ENCODE measurements at regions not wholly inside any gene's neighbourhood (a gene's known extent, or its start where the extent isn't known, plus 50 kb on each side); places are given as distances from the start of the nearest gene placed in this dataset.
"Not testable (repeated sequence)": the region's sequence is repeated elsewhere in the genome, so short reads cannot be mapped to it uniquely, and the experiment has no call there.

DNA sequence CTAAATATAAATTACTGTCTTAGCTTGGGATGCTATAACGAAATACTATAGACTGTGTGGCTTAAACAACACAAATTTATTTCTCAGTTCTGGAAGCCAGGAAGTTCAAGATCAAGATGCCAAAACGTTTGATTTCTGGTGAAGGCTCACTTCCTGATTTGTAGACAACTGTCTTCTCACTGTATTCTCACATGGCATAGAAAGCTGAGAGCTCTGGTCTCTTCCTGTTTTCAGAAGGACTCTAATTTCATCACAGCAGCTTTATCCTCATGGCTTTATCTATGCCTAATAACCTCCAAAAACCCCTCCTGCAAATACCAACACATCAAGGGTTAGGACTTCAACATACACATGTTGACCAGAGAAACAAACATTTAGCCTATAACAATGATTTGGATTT, 1795.5 kb downstream of the MRPL39 start:
- DNase-seq = no peak

DNA sequence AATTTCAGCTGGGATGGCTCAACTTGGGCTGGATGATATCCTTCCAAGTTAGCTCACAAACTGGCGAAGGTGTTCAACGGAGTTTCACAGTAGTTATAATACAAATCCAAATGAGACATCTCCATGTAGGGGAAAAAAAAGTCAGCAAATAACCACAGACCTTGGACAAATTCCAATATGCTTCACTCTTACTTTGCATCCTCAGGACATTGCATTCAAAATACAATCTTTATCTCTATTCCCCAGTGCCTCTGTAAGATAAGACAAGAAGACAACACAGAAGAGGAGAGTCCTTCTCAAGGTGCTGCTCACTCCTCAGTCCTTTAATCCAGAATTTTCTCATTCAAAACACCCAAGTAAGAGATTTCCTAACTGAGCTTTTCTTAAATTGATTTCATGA, 1797.7 kb downstream of the MRPL39 start:
- no peak for DNase-seq

DNA sequence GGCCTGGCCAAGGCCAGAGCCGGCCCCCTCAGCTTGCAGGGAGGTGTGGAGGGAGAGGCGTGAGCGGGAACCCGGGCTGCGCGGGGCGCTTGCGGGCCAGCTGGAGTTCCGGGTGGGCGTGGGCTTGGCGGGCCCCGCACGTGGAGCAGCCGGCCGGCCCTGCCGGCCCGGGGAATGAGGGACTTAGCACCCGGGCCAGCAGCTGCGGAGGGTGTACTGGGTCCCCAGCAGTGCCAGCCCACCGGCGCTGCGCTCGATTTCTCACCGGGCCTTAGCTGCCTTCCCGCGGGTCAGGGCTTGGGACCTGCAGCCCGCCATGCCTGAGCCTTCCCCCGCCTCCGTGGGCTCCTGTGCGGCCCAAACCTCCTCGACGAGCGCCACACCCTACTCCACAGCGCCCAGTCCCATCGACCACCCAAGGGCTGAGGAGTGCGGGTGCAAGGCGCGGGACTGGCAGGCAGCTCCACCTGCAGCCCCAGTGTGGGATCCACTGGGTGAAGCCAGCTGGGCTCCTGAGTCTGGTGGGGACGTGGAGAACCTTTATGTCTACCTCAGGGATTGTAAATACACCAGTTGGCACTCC, 1800.2 kb downstream of the MRPL39 start:
- DNase-seq = not testable (repeated sequence)

DNA sequence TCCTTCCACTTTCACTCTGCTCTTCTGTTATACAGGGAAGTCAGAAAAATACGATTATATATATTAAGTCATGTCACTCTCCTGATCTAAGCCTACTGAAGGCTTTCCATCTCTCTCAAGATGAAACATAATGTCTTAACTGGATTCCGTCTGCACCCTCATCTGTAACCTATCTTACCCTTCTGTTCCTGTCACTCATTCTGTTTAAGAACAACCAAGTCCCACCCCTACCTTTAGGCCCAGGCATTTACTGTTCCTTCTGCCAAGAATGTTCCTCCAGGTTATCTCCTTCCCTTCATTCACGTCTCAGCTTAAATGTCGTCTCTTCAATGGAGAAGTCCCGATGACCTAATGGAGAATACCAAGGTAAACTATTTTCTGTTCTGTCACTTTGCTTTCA, 1802.4 kb downstream of the MRPL39 start:
- no peak for DNase-seq

DNA sequence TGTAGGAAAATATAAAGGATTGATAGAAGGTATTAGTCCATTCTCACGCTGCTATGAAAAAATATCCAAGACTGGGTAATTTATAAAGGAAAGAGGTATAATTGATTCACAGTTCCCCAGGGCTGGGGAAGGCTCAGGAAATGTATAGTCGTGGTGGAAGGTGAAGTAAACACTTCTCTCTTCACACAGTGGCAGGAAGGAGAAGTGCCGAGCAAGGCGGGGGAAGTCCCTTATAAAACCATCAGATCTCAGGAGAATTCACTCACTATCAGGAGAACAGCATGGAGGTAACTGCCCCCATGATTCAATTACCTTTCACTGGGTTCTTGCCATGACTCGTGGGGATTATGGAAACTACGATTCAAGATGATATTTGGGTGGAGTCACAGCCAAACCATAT, 1806.0 kb downstream of the MRPL39 start:
- DNase-seq = no peak

DNA sequence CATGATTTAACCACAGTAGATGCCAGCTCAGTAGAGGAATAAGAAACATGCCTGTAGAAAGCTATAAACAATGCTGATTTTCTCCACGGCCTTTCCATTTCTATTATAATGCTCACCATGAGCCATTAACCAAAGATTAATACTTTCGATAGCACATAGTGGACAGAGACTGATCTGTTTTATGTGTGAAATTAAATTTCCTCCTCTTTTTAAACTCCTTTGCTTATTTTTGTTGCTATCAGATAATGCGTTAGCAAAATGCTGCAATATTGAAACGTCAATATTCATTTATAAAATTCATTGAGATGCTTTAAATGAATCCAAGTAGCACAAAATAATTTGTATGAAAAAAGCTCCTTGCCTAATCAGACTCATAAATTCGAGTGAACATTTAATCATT, 1807.9 kb downstream of the MRPL39 start:
- DNase-seq = no peak

DNA sequence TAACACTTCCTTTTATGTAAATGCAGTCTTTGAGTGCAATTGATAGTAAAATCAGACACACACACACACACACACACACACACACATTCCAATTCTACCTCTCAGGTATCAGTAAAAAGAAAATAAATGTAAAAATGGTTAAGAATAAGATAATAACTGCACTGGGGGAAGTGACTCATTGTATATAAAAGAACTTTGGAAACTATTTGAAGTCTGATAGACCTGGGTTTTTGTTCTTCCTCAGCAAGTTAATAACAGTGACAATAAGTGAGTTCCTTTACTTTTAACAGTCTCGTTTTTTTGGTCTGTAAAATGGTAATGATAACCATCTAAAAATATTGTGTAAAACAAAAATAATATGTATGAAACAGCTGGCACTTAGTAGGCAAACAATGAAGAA, 1815.0 kb downstream of the MRPL39 start:
- no peak for DNase-seq

DNA sequence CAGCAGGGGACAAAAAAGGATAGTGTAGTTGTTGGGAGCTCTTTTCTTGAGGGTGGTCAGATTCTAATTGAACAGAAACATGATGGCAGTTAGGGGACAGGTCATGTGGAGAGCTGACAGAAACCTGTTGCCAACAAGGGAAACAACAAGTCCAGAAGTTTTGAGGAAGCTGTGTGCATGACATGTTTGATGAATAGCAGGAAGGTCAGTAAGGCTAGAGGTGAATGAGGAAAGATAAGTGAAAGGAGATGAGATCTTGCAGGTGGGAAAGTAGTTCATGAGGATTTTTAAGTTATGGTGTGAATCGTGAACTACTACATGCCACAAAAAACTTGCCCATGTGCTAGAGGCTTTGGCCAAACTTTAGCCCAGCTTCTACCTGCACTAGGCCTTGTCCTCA, 1817.4 kb downstream of the MRPL39 start:
- no peak for DNase-seq

DNA sequence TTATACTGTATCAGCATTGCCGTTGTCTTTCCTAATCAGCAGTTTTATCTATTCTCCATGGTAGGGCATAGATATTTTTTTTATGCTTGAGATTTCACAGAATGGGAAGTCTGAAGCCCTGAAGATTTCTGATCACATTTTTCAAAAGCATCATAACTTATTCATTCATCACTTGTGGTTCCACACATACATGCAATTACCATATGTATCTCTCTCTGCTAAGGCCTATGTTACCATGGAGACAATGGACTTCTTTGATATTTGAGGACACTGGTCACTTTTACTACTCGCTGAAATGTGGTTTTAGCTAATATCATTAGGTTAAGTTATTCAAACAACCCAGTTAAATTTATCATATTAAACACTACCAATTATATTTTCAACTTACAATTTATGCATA, 1827.0 kb downstream of the MRPL39 start:
- no peak for DNase-seq

DNA sequence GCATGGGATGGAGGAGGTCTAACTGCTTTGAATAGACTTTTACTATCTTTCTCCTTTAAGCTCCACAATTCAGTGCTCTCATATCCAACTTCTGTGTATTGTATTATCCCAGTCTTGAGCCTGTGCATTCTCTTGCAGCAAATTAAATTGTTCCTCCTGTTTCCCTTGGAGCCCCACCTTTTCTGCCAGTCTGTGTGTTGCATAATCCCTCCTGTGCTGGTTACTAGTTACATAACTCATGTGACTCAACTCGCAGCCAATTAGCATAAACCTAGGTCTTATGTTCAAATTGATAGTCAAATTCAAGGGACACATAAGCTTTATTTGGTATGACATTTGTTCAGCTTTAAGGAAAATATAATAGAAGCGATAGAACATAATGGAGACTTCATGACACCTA, 1863.5 kb downstream of the MRPL39 start:
- no peak for DNase-seq

DNA sequence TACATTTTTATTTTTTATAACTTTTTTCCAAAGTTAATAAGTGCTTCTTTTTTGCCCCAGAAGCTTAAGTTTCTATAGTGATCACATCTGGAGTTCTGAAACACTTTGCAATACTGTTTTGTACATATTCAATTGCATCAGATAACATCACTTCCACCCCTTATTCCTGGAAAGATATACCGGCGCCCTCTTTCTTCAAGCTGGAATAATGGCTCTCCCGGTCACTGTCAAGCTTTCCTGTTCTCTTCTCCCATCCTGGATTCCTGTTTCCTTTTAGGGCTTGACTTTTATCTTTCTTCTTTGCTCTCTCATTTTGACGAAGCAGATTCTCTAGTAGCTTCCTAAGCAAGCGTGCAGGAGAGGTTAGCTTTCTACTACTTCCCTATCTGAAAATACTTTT, 1866.8 kb downstream of the MRPL39 start:
- no peak for DNase-seq

DNA sequence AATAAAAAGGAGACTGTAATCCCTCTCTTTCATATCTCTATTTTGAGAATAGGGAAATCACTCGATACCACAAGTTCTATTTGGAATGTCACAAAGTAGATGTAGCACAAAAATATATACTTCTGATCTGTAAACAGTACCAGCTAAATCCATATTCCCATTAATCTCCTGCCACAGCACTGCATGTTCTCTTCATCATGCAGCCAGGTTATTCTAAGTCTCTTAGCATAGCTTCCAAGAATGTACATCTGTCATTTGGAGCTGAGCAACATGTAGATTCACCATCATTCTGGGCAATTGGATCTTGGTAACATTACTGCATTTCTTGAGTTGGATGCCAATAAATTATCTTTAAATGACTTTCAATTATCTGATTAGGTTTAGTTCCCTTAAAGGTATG, 1874.5 kb downstream of the MRPL39 start:
- DNase-seq = no peak

DNA sequence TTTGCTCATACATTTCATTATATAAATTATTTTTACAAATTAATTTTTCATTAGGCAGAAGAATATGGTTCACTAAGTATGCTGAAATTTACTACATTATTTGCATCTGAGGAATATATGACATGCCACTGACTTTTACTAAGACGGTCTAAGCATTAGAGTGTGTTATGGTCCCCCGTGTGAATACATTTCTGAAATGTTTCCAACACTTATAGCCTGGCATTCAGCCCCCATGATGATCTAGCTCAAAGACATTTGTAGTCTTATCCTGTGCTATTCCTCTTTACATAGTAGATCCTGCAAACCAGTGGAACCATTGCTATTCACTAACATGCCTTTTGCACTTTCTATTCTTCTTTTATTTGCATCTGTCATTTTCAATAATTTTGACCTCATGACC, 1878.0 kb downstream of the MRPL39 start:
- no peak for DNase-seq

DNA sequence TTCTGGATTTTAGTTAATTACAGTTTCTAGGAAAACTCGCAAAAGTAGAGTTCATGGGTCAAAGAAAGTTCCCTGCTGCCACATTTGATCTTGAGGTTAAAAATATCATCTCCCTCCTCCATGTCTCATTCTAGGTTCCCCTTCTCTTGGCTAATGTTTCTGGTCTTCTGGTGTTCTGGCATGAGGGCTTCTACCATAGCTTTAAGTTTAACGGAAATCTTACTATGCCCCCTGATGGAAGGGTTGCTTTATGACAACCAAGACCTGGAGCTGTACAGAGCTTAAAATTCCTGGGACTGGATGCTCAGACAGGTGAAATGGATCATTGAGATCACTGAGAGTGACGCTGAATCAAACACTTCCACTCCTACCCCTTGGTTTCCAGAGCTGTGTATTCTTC, 1881.7 kb downstream of the MRPL39 start:
- no peak for DNase-seq

DNA sequence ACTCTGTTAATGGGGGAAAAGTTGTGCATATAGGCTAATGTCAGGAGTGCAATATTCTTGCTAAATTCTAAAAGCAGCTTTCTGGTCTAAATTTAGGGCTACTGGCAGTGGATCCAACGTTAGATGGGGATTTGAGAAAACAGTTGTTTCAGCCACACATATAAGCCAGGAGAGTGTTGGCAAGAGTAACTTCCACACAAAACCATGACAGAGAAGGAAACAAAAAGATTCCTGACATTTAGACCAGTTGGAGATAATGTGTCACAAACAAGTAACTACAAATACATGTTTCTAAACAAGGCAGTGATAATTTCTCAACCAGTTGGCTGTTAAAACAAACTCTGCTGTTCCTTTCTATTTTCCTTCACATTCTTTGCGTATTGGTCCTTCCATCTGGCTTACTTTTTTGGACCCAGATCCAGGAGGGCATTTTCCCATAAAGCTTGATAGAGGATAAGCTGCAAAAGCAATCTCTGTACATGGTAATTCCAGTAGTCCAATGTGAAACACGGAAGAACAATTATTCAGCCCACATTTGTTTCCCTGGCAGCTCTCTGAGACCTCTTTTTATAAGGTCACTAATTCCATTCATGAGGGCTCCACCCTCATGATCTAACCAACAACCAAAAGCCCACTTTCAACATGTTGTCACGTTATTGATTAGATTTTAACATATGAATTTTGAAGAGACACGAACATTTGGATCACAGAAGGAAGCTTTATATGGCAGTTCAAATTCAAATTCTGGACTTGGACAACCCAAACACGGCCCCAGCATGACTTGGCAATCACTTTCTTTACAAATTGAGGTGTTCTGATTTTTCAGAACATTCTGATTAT, 1888.6 kb downstream of the MRPL39 start:
- DNase-seq = no peak

DNA sequence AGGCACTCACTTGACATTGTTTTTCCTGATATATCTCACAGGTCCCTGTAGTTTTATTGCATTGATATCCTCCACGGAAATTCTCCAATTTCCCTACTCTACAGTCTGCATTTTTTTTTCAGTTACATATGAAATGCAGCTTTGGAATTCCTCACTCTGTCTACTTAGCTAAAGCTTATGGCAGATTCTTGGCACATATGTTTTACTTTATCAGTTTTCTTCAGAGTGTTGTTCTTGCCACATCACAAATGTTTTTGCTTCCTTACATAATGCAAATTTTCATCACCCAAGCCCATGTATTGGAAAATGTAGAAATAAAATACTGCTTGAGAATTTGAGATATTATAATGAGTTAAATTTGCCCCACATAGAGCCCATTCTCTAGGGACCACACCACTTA, 1895.1 kb downstream of the MRPL39 start:
- DNase-seq = no peak

DNA sequence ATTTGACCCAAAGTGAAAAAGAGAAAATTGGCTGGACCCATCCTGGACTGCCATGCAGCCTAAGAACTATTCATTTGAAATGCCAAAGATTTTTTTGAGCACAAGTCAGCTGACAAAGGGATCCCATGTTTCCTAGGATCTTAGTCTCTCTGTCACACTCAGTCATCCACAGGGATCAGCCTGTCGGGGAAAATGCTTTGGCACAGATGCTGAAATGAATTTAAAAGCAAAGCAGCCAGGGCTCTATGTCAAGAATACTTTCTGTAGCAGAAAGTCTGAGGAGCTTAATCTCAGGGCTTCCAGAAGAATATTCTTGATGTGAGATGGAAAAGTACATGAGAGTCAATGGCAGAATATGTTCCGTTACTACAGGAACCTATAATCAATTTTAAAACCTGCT, 1900.8 kb downstream of the MRPL39 start:
- no peak for DNase-seq

DNA sequence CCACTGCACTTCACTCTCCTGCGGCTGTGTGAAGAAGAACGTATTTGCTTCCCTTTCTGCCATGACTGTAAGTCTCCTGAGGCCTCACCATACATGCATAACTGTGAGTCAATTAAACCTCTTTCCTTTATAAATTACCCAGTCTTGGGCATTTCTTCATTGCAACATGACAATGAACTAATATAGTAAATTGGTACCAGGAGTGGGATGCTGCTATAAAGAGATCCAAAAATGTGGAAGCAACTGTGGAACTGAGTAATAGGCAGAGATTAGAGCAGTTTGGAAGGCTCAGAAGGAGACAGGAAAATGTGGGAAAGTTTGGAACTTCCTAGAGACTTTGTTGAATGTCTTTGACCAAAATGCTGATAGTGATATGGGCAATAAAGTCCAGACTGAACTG, 1907.9 kb downstream of the MRPL39 start:
- DNase-seq = no peak

DNA sequence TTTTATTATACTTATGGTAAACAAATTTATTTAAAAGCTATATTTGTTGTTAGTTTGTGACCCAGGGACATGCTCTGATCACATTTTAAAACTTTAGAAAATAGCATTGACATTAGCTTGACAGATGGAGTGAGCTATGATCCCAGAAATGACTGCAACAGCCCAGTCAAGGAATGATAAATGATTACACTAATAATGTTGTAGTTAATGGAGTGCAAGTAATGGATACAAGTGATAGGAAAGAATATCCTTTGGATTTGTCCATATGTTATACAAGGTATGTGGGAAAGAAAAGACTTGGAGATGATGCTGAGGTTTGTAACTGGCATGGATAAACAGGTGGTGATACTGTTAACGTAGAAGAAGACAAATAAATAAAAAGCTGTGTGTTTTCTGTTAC, 1908.7 kb downstream of the MRPL39 start:
- no peak for DNase-seq

DNA sequence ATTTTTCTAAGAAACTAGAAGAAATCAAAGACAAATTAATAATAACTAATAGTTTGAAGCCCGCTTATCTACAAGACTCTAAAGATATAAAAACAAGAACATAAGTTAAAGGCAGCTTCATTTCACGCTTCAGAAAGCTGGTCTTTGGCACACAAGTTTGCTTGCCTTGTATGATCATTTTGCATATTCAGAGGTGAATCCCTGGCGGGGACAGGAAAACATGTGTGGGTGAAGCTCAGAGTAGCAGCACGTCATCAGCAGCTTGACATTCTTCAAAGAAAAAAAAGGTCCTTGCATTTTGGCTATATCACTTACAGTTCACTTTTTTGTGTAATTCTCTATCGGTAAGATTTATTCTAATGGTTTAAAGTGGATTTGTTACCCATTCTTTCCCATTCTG, 1911.8 kb downstream of the MRPL39 start:
- no peak for DNase-seq

DNA sequence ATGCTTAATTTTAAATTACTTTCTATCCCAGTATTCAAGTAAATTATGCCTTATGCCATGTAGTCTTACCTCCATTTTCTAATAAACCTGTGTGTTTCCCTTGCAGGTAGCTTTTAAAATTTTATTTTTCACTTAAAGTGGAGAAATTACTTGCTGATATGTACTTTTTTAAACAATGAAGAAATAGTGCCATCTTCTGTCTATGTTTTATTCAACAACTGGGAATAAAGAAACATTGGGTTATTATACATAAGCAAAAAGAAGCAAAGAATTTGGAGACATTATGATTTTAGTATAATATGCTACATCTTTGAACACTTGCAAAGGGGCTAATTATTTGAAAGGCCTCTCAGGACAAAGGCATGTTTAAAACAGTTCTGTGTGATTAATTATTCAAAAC, 1912.9 kb downstream of the MRPL39 start:
- DNase-seq = no peak

DNA sequence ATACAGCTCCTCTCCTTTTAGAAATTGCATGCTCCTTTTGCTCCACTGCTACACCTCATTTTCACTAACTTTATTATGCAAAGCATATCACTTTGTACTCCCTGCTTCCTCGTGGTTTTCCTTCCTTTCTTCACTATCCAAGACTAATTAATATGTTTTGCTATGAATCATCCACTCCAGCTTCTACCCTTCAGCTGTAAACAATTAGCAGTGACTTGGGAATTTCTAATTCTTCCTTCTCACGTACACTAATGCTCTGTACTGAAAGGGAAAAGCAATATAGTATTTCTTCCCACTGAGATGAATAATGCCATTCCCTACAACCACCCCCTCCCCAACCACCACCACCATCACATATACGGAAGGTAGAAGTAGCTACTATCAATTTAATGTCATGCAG, 1917.0 kb downstream of the MRPL39 start:
- no peak for DNase-seq

DNA sequence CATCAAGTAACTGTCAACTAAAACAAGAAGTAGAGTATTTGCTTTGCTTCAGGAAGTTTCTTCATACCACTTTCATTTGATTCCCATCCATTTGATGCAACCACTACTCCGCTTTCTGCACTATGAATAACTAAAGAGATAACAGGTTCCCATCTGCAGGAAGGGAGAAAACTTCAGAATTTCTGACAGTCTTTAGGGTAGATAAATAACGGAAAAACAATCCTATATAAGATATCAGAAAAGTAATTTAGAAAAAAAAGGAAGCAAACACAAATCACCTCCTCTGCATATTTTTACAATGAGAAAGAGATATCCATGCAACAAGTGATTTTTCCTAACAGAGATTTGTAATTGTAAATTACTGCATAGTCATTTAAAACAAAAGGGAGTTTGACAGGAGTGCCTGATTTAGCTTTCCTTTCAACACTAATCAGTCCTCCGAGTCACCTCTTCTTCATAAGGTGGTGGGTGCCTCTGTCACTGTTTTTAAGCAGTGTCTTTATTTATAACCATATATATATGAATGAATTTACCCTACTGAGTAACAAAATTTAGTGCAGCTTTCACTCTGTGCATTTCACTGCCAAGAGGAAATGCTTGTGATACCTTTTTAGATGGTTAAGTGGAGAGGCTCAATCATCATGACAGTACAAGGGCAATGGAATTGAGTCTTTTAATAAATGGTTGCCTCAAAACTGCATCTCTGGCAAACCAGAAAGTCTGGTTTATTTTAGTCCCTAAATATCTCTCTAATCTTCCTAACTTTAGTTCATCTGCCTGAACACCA, 1920.4 kb downstream of the MRPL39 start:
- no peak for DNase-seq

DNA sequence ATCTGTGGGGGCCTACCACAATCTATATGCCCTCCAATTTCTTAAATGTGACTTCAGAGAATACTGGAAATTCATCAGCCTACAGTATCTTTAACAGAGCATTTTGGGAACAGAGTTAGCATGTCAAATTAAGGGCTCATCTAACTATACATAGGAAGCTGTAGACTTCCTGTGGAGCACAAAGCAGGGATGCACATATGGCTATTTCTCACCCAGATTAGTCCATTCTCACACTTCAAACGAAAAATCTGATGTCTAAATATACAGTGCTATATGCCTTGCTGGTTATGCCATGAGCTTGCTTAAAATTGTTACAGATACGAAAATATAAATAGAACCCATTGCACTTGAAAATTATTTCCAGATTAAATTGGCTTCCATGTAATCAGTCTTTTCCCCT, 1922.8 kb downstream of the MRPL39 start:
- DNase-seq = no peak

Measured in CD4-positive, alpha-beta T cell treated with Interleukin-15 for 1 hour (primary cell).